ENCODE measurements at regions not wholly inside any gene's neighbourhood (a gene's known extent, or its start where the extent isn't known, plus 50 kb on each side); places are given as distances from the start of the nearest gene placed in this dataset.

GRCh38 chr9:13358128-13358527, 78.6 kb upstream of the MPDZ start:
- Histone ChIP-seq H3T11ph (ENCODE audit: low read length) (no peak overlapping the region), H3K18ac (ENCODE audit: insufficient read length, low read depth, low read length) (no peak overlapping the region), H3K79me2 (ENCODE audit: insufficient read depth, low read length) (no peaks in the 10 kb centered on the region), H3K9ac (ENCODE audit: extremely low read depth, insufficient read length, low read length) (no peak overlapping the region), H2BK12ac (ENCODE audit: insufficient read length, low read depth, low read length) (no peak overlapping the region), H2BK5ac (ENCODE audit: insufficient read length, low read length) (no peak overlapping the region), H3K23ac (ENCODE audit: insufficient read length, low read depth, low read length) (no peak overlapping the region), H4K91ac (ENCODE audit: insufficient read length, low read depth, low read length) (no peak overlapping the region), H2BK15ac (ENCODE audit: low read depth, low read length) (no peak overlapping the region), H3K9me3 (ENCODE audit: control insufficient read depth, low read depth, low read length) (no peaks in the 10 kb centered on the region), H3K4me2 (ENCODE audit: insufficient read depth, insufficient read length, low read length) (no peak overlapping the region), H2BK120ac (ENCODE audit: low read depth, low read length, poor library complexity, severe bottlenecking) (no peak overlapping the region), H3K56ac (ENCODE audit: insufficient read length, low read depth, low read length) (no peak overlapping the region), H2AFZ (ENCODE audit: low read length) (no peak overlapping the region), H2AK5ac (ENCODE audit: insufficient read length, low read length) (no peak overlapping the region), H3K14ac (ENCODE audit: insufficient read depth, low read length) (no peak overlapping the region), H4K8ac (replicated peaks; ENCODE audit: insufficient read length, low read depth, low read length) (no peak overlapping the region), H3K27me3 (ENCODE audit: insufficient read depth, low read length) (no peaks in the 10 kb centered on the region), H4K20me1 (ENCODE audit: control insufficient read depth, insufficient read depth, insufficient read length) (no peaks in the 10 kb centered on the region), H3K23me2 (ENCODE audit: insufficient read length, low read depth, low read length, poor library complexity, severe bottlenecking) (no peaks in the 10 kb centered on the region), H3K4me1 (ENCODE audit: insufficient read depth, low read length) (no peaks in the 10 kb centered on the region), H3K27ac (ENCODE audit: insufficient read length, low read depth, low read length) (no peak overlapping the region), H4K5ac (ENCODE audit: insufficient read length, low read depth, low read length) (no peak overlapping the region), H3K4ac (ENCODE audit: low read depth, low read length) (no peak overlapping the region), H3K79me1 (ENCODE audit: insufficient read depth, low read depth, low read length, poor library complexity, severe bottlenecking) (no peaks in the 10 kb centered on the region), H2BK20ac (ENCODE audit: low read depth, low read length, poor library complexity, severe bottlenecking) (no peak overlapping the region)
- Mint-ChIP-seq H3K4me1 (no peaks in the 10 kb centered on the region), H3K36me3 (ENCODE audit: insufficient read depth in 1 of 3, low read depth in 3 of 3) (no peaks in the 10 kb centered on the region), H3K4me3 (no peak overlapping the region), H3K9me3 (no peaks in the 10 kb centered on the region), H3K27me3 (ENCODE audit: low read depth) (no peaks in the 10 kb centered on the region), H3K27ac (no peak overlapping the region)
- TF ChIP-seq, protein P1, sequence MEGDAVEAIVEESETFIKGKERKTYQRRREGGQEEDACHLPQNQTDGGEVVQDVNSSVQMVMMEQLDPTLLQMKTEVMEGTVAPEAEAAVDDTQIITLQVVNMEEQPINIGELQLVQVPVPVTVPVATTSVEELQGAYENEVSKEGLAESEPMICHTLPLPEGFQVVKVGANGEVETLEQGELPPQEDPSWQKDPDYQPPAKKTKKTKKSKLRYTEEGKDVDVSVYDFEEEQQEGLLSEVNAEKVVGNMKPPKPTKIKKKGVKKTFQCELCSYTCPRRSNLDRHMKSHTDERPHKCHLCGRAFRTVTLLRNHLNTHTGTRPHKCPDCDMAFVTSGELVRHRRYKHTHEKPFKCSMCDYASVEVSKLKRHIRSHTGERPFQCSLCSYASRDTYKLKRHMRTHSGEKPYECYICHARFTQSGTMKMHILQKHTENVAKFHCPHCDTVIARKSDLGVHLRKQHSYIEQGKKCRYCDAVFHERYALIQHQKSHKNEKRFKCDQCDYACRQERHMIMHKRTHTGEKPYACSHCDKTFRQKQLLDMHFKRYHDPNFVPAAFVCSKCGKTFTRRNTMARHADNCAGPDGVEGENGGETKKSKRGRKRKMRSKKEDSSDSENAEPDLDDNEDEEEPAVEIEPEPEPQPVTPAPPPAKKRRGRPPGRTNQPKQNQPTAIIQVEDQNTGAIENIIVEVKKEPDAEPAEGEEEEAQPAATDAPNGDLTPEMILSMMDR (conservative IDR thresholded peaks at IDR 0.05): no peak
- DNase-seq: no peak
